GM04504 (cell line): ENCODE measurements at regions not wholly inside any gene's neighbourhood (a gene's known extent, or its start where the extent isn't known, plus 50 kb on each side); places are given as distances from the start of the nearest gene placed in this dataset.

Source experiments
- DNase-seq: peaks from one replicate; pipeline ENCODE4 v3.0.0-alpha.2; 2012; ENCODE audit warnings: low read depth

DNA sequence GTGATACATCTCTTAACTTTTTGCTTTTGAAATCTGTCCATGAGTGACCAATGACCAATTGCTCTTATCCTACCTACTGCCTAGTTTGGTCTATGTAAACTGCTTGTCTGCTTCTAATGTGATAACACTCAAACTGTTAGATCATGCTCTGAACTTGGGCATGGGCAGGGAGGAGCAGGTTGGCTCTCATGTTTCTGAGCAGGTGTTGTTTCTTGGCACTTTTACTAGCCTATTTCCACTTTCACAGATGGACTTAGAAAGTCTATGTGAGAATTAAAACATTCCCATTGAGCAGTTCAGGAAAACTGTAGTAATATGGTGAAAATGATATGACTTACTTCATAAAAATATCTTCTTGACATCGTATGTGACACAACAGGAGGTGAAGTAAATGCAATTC is 538.4 kb downstream of the HACE1 start:
- DNase-seq = no peak

DNA sequence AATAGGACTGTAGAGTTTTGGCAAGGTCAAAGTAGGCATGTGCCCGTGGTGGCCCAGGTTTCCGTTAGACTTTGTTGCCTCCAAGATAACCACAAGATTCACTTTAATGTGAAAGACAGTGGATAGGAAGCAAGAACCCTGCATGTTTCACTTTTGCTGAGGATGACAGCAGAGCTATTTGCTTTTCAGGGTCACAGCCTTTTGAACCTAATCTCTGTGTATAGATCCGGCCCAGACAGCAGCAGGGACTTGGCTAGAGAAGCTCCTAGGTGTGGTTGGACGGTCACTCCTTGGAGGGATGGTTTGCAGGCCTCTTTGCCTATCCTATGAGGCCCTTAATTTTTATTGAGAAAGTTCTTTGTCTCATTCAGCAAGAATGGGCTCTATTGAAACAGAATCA is 538.8 kb downstream of the HACE1 start:
- DNase-seq = no peak

DNA sequence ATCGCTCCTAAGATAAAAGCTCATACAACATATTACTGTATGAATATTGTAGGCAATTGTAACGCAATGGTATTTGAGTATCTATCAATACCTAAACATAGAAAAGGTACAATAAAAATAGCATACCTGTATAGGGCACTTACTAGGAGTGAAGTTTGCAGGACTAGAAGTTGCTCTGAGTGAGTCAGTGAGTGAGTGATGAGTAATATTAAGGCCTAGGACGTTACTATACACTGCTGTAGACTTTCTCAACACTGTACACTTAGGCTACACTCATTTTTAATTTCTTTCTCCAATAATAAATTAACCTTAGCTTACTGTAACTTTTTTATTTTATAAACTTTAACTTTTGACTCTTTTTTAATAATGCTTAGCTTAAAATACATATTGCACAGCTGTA is 546.9 kb downstream of the HACE1 start:
- no peak for DNase-seq

DNA sequence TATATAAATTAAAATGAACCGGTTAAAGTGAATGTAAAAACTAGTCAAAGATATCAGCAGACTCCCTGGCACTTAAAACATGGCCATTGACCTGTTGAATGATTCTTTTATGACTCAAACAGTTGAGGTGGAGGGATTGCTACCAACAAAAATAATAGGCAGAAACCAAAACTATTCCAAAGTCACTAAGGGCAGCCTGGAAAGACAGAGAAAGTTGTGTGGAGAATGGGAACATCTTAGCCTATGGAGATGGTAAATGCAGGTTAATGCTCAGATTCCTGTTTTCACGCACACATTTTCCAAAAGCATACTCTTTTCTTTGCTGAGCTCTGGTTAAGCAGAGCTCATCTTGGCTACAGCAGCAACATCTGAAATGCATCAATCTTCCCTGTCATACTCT is 553.5 kb downstream of the HACE1 start:
- no peak for DNase-seq

DNA sequence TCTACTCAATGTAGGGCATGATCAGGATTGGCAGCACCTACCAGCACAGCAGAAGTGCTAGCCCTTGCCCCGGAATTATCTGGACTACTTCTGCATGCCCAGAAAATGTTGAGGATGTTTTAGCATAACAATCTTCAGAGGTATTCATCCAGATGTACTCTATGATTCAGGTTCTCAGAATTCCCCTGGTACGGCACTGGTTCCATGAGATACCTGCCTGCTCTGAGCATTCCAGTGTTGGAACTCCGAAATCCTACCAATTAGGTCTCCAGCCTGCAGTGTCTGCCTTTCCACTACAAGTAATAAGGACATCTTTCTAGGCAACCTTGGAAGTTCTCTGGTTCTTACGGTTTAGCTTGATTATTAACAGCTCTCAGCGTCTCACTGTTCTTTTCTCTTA is 554.5 kb downstream of the HACE1 start:
- DNase-seq = no peak

DNA sequence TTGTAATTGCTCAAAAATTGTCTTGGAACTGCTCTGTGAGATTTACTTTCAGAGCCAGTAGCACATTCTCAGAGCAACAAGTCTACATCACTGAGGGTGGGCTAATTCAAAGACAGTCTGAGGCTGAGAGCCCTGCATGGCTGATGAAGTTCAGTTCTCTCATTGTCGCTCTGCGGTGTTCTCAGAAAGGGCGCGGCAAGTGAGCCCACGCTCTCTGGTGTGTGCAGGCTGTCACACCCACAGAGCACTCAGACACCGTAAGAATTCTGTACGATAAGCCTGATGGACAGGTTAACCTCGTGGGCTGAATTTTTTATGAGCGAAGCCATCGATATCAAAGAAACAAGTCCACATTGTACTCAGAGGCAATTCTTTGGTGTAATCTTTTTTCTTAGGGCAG is 557.8 kb downstream of the HACE1 start:
- DNase-seq = no peak

DNA sequence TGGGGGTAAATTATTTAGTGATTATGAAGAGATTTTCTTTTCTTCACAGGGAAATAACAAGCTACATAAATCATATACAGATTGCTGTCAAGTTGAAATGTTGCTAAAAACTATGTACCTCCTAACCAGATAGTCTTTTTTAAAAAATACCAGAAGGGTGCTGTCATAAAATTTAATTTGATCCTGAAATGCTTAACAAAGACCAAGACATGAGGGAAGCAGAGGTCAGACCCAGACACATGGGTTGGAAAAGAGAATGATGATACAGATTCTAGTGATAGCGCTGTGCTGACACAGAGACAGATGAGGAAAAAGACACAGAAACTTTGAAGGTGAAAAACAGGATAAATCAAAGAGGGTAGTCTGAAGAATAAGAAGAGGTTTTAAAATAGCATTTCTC is 573.1 kb downstream of the HACE1 start:
- no peak for DNase-seq

DNA sequence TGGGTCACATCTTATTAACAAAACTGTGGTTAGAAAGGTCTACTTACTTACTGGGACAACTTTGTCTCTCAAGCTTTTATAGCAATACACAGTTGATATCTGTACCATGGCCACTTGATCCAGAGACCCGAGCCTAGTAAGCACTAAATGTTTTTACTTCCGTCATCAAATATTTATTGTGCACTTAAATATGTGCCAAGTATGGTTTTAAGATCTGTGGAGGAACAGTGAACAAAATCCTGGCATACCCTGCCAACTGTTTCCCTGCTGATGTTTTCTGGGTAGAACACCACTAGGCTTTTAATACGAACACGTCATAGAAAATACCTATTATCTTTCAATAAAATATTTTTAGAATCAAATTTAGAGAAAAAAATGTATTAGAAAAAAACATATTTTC is 574.8 kb downstream of the HACE1 start:
- no peak for DNase-seq

DNA sequence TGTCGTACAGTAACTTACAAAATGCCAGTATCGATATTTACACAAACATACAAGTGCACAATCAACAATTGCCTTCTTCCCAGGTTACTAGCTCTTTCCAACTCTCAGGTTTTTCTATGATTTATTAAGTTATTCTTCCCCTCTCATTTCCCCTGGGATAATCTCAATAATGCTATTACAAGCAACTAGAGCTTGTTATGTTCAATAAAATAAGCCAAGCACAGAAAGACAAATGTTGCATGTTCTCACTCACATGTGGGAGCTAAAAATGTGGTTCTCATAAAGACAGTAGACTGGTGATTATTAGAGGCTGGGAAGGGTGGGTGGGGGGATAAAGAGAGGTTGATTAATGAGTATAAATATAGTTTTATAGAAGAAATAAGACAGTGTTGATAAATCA is 577.1 kb downstream of the HACE1 start:
- DNase-seq = no peak

DNA sequence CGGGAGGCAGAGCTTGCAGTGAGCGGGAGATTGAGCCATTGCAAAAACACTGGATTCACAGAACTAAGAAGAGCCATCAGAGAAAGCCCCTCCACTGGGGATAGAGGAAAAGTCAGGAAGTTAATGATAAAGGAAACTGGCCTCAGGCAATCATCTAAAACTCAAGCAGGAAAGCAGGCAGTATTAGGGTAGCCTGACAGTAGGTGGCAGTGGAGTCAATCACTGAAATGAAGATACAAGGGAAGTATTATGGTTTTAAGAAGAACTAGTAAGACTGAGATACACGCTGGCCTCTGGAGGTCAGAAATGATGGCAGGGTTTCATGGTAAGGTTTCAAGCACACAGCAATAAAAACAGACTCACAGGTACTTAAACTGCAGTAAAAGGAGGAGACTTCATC is 578.3 kb downstream of the HACE1 start:
- no peak for DNase-seq

DNA sequence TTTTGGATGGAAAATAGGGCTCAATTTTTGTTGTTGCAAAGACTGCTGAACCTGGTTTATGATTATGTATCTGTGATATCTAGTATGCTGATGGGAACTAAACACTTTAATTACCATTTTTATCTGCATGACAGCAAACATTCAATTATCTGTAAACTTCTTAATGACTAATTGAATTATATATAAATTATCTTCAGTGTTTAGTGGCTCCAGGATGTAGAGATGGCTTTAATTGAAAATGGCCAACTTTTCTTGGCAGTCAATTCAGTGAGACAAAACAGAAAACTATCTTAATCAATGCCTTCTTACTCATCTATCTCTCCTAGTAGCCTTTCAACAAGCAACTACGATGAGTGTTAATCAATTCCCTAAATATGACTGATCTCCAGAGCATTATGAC is 591.3 kb downstream of the HACE1 start:
- DNase-seq = no peak

DNA sequence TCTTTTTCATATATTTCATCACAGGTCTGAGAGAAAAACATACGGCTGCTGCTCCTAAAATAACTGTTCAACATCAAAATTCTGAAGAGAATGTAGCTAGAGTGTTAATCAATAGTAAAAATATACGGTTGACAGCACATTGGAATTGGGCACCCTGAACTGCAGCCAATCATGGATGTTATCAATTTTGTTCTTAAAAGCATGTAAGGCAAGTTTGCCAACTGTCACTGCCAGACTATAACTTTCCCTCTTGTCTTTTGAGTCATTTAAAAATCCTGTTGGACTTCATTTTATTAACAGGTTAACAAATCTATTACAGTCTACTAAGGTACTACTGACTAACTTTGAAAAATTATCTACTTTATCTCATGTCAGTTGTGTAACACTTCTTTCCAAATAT is 592.8 kb downstream of the HACE1 start:
- no peak for DNase-seq

DNA sequence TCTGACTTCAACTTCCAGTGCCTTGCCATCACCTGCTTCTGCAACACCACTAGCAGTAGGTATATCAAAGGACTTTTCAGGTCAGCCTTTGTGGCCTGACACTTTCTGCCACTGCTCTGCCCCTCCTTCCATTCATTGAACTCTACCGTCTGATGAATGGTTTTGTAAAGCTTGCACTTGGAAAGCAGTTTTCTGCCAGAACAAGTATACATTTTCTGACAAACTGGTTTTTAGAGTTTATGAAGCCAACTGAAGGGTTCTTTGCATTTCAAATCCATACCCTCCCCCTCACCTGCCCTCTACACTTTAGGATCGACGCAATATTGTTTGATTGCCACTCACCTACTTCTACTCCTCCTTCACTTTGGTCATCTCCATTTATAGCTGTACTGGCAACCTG is 603.1 kb downstream of the HACE1 start:
- no peak for DNase-seq

DNA sequence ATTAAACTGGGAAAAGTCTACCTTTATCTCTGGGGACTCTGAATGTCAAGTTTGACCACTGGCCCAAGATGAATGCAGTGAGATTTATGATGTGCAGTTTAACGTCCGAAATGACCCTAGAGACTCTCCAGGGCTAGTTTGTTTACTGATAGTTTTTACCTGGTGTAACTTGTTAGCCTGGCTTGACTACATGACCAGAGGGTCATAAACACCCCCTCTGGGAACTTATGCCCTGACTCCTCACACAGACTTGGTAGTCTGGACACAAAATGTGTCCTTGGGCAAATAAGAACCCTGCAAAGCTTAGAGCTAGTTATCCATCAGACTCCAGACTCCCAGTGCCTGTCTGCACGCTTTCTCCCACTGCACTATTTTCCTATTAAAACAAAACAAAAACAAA is 606.5 kb downstream of the HACE1 start:
- no peak for DNase-seq

DNA sequence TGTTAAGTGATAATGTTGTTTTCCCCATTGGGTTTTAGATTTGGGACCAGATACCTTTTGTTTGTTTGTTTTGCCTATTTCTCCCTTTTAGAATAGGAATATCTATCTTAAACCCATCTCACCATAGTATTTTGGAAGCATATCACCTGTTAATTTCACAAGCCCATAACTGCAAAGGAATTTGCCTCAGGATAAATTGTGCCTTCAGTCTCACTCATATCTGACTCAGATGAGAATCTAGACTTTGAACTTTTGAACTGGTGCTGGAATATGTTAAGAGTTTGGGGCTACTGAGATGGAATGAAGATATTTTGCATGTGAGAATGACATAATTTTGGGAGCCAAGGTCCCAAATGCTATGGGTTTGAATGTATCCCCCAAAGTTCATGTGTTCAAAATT is 607.4 kb downstream of the HACE1 start:
- no peak for DNase-seq

DNA sequence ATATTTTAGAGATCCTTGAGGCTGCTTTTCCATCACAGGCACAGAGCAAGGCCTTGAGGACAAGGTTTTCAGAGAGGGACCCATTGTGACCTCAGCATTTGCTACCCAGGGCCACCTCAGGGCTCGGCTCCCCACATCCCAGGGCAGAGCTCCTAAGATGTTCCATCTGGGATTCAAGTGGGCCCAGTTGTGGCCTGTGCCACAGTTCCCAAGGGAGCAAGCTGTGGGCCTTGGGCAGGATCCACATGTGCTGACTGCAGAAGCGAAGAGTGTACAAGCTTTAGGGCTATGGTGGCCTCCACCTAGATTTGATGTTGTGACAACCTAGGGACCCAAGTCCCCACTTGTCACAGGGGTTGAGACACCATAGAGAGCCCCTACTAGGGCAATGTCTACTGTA is 608.1 kb downstream of the HACE1 start:
- DNase-seq = no peak

DNA sequence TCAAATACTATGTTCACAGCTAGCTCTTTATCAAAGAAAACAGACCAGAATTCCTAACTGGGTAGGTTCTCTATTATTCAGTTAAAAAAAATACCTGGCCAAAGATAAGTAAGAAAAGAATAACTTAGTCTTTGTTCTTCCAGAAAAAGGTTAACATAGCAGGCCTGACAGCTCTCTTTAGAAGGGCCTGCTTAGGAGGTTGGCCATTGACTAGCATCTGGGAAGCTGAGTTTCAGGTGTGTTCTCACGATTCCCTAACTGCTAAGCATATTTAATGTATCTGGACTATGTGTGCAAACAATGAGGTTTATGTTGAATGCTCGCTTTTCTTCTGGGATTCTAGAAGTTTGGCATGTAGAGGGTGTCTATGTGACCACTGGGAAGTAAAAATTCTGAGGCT is 618.9 kb downstream of the HACE1 start:
- DNase-seq = no peak

DNA sequence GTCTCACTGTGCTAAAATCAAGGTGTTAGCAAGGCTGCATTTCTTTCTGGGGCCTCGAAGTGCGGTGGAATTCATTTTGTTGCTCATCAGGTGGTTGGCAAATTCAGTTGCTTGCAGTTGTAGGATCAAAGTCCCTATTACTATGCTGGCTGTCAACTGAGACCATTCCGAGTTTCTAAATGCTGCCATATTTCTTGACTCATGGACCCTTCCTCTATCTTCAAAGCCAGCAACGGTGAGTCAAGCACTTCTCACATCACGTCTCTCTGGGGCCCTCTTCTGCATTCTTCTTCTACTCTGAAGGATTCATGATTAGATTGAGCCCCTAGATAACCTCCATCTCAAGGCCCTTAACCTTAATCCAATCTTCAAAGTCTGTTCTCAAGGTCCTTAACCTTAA is 619.7 kb downstream of the HACE1 start:
- no peak for DNase-seq

DNA sequence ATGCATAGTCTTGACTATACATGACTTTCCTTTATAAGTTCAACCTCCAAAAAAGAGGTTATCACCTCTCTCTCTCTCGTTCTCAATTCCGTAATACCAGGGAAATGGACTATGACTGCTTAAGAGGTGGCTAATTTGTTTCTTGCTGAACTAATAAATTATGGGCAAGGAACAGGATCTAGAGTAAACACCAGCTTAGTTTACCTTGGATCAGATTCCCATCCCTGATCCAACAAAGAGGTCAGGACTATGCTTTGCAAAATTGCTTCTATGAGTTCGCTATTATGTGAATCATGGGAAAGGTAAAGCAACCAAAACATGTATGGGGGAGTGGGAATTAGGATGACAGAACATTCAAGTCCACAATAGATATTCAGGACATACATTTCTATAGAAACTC is 630.7 kb downstream of the HACE1 start:
- DNase-seq = no peak

DNA sequence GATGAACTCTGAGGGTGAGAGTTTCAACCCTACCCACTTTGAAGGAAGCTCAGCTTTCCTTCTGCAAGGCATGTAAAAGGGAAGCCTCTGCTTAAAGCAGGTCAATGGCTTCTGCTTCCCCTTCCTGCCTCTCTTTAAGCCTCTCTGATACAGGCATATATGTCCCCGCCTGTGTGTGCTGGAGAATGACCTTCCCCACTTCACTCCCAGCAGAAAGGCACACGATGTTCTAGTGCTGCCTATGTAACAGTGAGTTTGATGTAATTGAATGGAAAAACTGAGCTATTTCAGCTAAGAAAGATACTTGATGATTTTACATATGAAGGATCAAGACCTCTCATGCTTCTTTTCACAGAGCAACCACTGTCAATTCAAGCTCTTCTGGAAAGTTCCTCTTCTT is 632.2 kb downstream of the HACE1 start:
- DNase-seq = no peak

DNA sequence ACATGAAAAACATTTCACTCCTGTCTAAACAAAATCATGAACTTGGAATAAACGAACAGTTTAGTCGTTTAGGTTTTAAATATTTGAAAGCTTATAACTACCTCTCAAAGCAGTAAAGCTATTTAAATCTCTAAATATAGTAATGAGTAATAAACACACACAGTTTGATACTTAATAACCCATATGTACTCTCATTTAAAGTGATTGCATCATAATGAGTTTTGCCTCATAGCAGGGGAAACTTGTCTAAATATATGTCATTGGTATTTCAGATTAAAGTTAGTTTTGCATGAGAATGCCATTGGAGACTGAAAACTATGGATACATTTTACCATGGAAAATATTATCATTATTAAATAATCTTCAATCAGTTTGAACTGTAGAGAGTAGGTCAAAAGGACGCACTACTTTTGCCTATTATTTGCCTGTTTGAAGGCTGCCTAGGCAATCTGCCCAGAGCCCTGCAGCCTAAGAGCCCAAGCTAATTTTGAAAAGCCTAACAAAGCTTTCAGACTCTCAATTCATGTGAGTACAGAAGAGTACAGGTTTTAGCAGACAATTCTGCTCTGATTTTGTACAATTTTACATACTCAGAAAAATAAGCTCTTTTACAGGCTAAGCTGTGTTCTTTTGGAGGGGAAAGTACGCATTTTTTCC is 632.8 kb downstream of the HACE1 start:
- no peak for DNase-seq

DNA sequence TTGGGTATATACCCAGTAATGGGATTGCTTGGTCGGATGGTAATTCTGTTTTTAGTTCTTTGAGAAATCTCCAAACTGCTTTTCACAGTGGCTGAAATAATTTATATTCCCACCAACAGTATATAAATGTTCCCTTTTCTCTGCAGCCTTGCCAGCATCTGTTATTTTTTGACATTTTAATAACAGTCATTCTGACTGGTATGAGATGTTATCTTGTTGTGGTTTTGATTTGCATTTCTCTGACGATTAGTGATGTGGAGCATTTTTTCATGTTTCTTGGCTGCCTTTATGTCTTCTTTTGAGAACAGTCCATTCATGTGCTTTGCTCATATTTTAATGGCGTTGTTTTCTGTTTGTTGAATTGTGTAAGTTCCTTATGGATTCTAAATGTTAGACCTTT is 641.6 kb downstream of the HACE1 start:
- no peak for DNase-seq

DNA sequence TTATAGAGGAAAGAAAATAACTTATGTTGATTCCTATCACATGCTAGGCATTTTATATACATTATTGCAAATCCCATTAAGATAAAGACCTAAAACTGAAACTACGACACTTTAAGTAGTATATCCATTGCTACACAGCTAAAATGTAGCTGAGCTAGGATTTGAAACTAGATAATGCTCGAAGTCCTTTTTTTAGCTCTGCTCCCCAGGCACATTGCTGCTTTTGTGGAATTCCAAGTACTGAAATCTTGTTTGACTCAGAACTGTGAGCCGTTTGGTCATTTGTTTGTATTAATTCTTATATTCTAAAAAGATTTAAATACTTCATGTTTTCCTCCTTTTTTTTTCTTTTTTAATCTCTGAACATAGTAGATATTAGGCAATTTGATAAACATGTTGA is 644.8 kb downstream of the HACE1 start:
- no peak for DNase-seq

DNA sequence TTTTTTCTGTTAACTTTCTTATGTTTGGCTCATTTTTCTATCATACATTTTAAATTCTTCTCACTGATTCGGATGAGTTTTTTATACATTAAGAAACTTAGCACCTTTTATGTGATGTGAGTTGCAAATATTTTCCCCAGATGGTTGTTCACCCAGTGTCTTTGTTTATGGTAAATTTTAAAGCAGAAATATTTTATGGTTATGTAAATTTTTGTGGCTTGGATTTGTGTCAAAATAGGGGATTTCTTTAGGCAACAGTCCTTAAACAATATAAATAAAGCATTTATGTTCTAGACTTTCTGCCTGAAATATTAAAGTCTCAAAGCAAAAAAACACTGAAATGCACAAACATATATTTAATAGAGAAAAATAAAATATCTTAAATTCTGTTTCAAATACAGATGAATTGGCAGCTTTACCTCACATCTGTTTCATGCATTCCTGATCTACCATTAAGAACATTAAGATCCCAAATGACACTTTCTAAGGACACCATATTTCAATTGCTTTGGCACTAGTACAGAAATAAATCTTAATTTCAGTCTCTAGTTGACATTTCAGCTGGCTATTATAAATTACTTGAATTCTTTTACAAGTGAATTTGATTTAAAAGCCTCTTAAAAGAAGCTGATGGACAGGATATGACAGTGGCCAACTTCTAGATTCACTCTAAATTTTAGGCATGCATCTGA is 646.6 kb downstream of the HACE1 start:
- no peak for DNase-seq
